Breast epithelium (tissue), 3 donors: ENCODE measurements at regions not wholly inside any gene's neighbourhood (a gene's known extent, or its start where the extent isn't known, plus 50 kb on each side); places are given as distances from the start of the nearest gene placed in this dataset.

ENCODE experiments used
- CTCF ChIP-seq, 3 donors: fragments of 450-650 bp; IDR thresholded peaks; one replicate each; pipeline ENCODE4 v1.5.1; 2016 to 2017; ENCODE audit warnings: antibody characterized with exemption in 3 of 3, mild to moderate bottlenecking in 3 of 3, moderate library complexity in 3 of 3
- POLR2A ChIP-seq: fragments of 450-650 bp; IDR thresholded peaks from one replicate; pipeline ENCODE4 v1.6.1; 2016; ENCODE audit warnings: antibody characterized with exemption, mild to moderate bottlenecking, moderate library complexity

- no peak for TF ChIP-seq CTCF (IDR thresholded peaks at IDR 0.05)
- TF ChIP-seq POLR2A: no peak
Observed at GRCh38 chr13:86569974-86570373, 770.8 kb upstream of the SLITRK6 start.
